Smooth muscle cell (in vitro differentiated cells): ENCODE measurements at regions not wholly inside any gene's neighbourhood (a gene's known extent, or its start where the extent isn't known, plus 50 kb on each side); places are given as distances from the start of the nearest gene placed in this dataset.

Experiments used
- DNase-seq: peaks from one replicate; lab custom pipeline; 2025; ENCODE audit not compliant: unreplicated experiment; lab: John Stamatoyannopoulos, UW
- H2AFZ ChIP-seq: fragments of 200-600 bp; sonication (generic); 2 replicates; pipeline ENCODE4 v1.6.0; 2016; ENCODE audit warnings: antibody characterized with exemption, low read depth, mild to moderate bottlenecking
- H3F3A ChIP-seq: fragments of 200-600 bp; sonication (generic); 2 replicates; pipeline ENCODE4 v1.6.0; 2017; ENCODE audit warnings: antibody characterized with exemption, low read depth
- H3K27ac ChIP-seq: fragments of 200-600 bp; sonication (generic); 2 replicates; pipeline ENCODE4 v1.5.1; 2016; ENCODE audit warnings: low read depth, mild to moderate bottlenecking
- H3K27me3 ChIP-seq: fragments of 200-600 bp; sonication (generic); 2 replicates; pipeline ENCODE4 v1.6.1; 2016; ENCODE audit warnings: low read depth, mild to moderate bottlenecking
- H3K36me3 ChIP-seq: fragments of 200-600 bp; sonication (generic); 2 replicates; pipeline ENCODE4 v1.5.1; 2016; ENCODE audit warnings: low read depth
- H3K4me1 ChIP-seq: fragments of 200-600 bp; sonication (generic); 2 replicates; pipeline ENCODE4 v1.5.1; 2016; ENCODE audit warnings: low read depth
- H3K4me2 ChIP-seq: fragments of 200-600 bp; sonication (generic); 2 replicates; pipeline ENCODE4 v1.6.0; 2016; ENCODE audit warnings: mild to moderate bottlenecking
- H3K4me3 ChIP-seq: fragments of 200-600 bp; sonication (generic); 2 replicates; pipeline ENCODE4 v1.5.1; 2016; ENCODE audit warnings: mild to moderate bottlenecking
- H3K79me2 ChIP-seq: fragments of 200-600 bp; sonication (generic); 2 replicates; pipeline ENCODE4 v1.6.0; 2016; ENCODE audit warnings: low read depth, mild to moderate bottlenecking
- H3K9ac ChIP-seq: fragments of 200-600 bp; sonication (generic); 2 replicates; pipeline ENCODE4 v1.6.0; 2016; ENCODE audit warnings: low read depth
- H3K9me3 ChIP-seq: fragments of 200-600 bp; sonication (generic); replicated peaks from 2 replicates; pipeline ENCODE4 v1.5.1; 2016; ENCODE audit warnings: low read depth
- H4K20me1 ChIP-seq: fragments of 200-600 bp; sonication (generic); 2 replicates; pipeline ENCODE4 v1.6.0; 2016; ENCODE audit warnings: low read depth
- WGBS: methylation state at CpG from one replicate; pipeline ENCODE4 v1.1.7; 2016; ENCODE audit warnings: low lambda C conversion rate; 5-methylcytosine and 5-hydroxymethylcytosine counted together
- TF ChIP-seq, protein P1 (sequence below): fragments of 200-600 bp; sonication (generic); IDR thresholded peaks from 2 replicates; pipeline ENCODE4 v1.5.1; 2017; ENCODE audit warnings: borderline replicate concordance, mild to moderate bottlenecking, antibody characterized with exemption; ENCODE audit not compliant: insufficient read depth, poor library complexity, severe bottlenecking

DNA sequence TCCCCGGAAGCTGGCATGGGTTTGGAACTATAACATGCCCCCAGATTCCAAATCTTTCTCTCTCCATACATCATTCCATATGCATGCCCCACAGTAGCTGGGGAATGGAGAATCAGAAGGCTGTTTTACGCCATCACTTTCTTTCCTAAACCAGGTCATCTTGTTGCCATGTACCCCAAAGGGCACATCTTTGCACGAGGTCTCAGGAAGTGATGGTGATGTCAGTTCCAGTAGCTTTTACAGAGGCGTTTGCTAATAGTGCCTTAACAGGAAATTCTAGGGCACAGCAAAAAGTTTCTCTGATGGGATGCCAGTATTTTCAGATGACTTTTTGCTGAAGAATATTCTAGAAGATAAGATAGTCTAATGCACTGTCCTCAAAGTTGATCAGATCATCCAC, 241.5 kb downstream of the MAF start:
- Histone ChIP-seq H4K20me1 (no peaks in the 10 kb centered on the region), H3K36me3 (no peaks in the 10 kb centered on the region), H3K27me3 (peaks cover 14% of the 10 kb centered on the region), H3K4me1 (no peaks in the 10 kb centered on the region), H3K79me2 (no peaks in the 10 kb centered on the region), H3K27ac (no peak overlapping the region), H2AFZ (no peak overlapping the region), H3K4me2 (no peak overlapping the region), H3F3A (no peaks in the 10 kb centered on the region), H3K9ac (no peak overlapping the region), H3K9me3 (no peaks in the 10 kb centered on the region), H3K4me3 (no peak overlapping the region)
- TF ChIP-seq, protein P1, sequence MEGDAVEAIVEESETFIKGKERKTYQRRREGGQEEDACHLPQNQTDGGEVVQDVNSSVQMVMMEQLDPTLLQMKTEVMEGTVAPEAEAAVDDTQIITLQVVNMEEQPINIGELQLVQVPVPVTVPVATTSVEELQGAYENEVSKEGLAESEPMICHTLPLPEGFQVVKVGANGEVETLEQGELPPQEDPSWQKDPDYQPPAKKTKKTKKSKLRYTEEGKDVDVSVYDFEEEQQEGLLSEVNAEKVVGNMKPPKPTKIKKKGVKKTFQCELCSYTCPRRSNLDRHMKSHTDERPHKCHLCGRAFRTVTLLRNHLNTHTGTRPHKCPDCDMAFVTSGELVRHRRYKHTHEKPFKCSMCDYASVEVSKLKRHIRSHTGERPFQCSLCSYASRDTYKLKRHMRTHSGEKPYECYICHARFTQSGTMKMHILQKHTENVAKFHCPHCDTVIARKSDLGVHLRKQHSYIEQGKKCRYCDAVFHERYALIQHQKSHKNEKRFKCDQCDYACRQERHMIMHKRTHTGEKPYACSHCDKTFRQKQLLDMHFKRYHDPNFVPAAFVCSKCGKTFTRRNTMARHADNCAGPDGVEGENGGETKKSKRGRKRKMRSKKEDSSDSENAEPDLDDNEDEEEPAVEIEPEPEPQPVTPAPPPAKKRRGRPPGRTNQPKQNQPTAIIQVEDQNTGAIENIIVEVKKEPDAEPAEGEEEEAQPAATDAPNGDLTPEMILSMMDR = no peak
- DNase-seq = no peak
- WGBS = 68% methylated on average over 4 of the region's 4 CpGs

DNA sequence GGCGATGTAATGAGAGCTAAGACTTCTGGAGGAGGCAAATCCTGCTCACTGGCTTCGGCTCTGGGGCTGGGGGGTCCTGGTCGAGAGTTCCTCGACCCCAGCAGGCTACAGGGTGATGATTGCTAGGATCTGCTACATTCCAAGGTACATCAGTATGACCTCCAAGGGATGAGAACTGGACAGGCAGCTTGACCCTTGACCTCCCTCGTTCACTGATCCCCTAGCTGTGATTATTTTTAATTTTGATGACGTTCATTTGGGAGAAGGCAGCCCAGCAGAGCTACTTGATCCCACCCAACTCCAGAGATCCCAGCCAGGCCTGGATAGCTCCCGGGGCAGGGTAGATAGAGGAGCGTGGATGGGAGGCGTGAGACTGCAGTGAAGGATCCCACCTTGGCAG, 242.3 kb downstream of the MAF start:
- TF ChIP-seq, protein P1 = no peak
- WGBS = 91% methylated on average over 9 of the region's 9 CpGs
- H3K36me3 ChIP-seq = no peaks in the 10 kb centered on the region

DNA sequence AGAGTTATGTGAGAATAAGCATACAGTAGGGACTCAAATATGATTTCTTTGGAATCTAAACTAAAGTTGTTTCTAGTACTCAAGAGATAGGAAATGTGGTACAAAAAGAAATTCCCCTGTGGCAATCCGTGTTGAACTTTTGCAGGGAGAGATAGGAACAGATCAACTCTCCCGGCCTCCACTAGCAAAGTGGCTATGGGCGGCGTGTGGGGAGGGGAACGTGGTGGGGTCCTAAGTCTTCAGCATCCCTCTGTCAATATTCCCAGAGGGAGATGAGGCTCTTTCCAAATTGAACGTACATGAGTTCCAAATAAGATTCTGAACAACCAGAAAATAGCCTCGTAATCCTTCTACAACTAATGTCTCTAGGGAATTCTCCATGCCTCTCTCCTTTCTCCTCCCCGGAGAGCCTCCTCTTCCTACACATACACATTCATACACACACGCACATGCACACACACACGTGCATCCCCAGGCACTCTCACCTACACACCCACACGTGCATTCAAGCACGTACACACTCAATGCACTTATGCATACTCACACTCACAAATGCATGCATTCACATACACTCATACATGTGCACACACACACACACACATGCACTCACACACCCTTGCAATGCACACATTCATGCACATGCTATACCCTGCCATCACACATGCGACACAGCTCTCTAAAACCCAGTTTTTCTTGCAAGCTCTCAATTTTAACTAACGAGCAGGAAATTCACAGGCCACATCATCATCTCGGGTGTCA, 244.8 kb downstream of the MAF start:
- DNase-seq = no peak
- Histone ChIP-seq H3K4me2 (no peak overlapping the region), H3K27ac (no peak overlapping the region), H3K9me3 (no peaks in the 10 kb centered on the region), H2AFZ (no peak overlapping the region), H4K20me1 (no peaks in the 10 kb centered on the region), H3K36me3 (no peaks in the 10 kb centered on the region), H3K4me3 (no peak overlapping the region), H3K27me3 (peaks cover 24% of the 10 kb centered on the region), H3K4me1 (no peaks in the 10 kb centered on the region), H3K9ac (no peak overlapping the region), H3K79me2 (no peaks in the 10 kb centered on the region), H3F3A (no peaks in the 10 kb centered on the region)
- 86% methylated on average over 15 of the region's 15 CpGs for WGBS
- TF ChIP-seq, protein P1 = no peak

More for the DNA sequence above, 242.3 kb downstream of the MAF start:
- no peak for DNase-seq
- no peaks in the 10 kb centered on the region for H3K79me2 ChIP-seq
- no peaks in the 10 kb centered on the region for H3K4me1 ChIP-seq
- no peaks in the 10 kb centered on the region for H3K9me3 ChIP-seq
- peaks cover 11% of the 10 kb centered on the region for H3K27me3 ChIP-seq
- H4K20me1 ChIP-seq = no peaks in the 10 kb centered on the region
- no peak overlapping the region for H3K4me2 ChIP-seq
- H3K9ac ChIP-seq = no peak overlapping the region
- H3K4me3 ChIP-seq = no peak overlapping the region
- H3K27ac ChIP-seq = no peak overlapping the region
- no peak overlapping the region for H2AFZ ChIP-seq
- no peaks in the 10 kb centered on the region for H3F3A ChIP-seq

DNA sequence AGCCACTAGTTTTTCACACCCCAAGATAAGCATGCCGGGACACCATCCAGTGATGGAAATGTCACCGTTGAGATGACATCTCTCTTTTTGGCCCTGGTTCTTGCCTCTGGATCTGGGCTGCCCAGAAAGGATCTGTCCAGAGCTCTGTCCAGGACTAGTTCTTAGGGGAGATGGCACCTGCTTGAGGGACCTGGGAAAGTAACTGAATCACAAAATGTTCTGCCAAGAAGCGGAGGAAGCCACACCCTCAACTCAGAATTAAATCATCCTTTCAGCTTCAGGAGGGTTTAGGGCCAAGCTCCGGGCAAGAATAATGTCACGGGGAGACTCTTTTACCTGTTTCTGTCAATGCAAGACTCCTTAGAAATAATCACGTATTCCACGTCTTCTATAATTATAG, 248.6 kb downstream of the MAF start:
- TF ChIP-seq, protein P1 = no peak
- Histone ChIP-seq H3K27me3 (peaks cover 35% of the 10 kb centered on the region), H3K36me3 (no peaks in the 10 kb centered on the region), H3K27ac (no peak overlapping the region), H3K4me3 (no peak overlapping the region), H3K9ac (no peak overlapping the region), H3F3A (no peaks in the 10 kb centered on the region), H3K4me1 (peaks cover 5% of the 10 kb centered on the region), H4K20me1 (no peaks in the 10 kb centered on the region), H3K9me3 (no peaks in the 10 kb centered on the region), H3K4me2 (no peak overlapping the region), H3K79me2 (no peaks in the 10 kb centered on the region), H2AFZ (no peak overlapping the region)
- DNase-seq = no peak
- WGBS = 93% methylated on average over 7 of the region's 7 CpGs
